ENCODE measurements at regions not wholly inside any gene's neighbourhood (a gene's known extent, or its start where the extent isn't known, plus 50 kb on each side); places are given as distances from the start of the nearest gene placed in this dataset.

- TF ChIP-seq TAF1 (IDR thresholded peaks at IDR 0.05; ENCODE audit: borderline replicate concordance, insufficient read depth, low read length) = no peak
- no peak for TF ChIP-seq REST (IDR thresholded peaks at IDR 0.05; ENCODE audit: insufficient read depth in 1 of 2, low read depth in 2 of 2, low read length in 2 of 2)
- TF ChIP-seq POLR2AphosphoS5 (IDR thresholded peaks at IDR 0.05; ENCODE audit: low read depth, low read length) = no peak
These were observed 213.0 kb upstream of the PRMT6 start for GRCh38 chr1:106843518-106843917.
